ENCODE measurements at regions not wholly inside any gene's neighbourhood (a gene's known extent, or its start where the extent isn't known, plus 50 kb on each side); places are given as distances from the start of the nearest gene placed in this dataset.

DNA sequence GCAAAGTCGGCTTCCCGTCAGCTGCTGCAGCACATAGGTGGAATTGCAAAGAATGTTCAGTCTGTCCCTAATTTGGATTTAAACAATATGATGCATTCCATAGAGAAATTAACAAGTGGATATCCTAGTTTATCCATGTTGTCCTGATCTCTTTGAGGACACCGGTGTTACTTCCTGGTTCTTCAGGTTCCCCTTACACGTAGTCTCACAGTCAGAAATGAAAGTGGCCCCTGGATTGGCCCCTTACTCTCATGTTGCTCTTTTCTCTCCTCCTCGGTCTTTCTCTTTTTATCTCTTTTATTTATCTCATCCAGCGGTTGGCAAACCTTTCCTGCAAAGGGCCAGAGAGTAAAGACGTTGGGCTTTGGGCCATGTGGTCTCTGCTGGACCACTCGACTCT, 265.1 kb downstream of the GAS1 start:
- no peak overlapping the region for H3K27ac ChIP-seq
- TF ChIP-seq, protein P1, sequence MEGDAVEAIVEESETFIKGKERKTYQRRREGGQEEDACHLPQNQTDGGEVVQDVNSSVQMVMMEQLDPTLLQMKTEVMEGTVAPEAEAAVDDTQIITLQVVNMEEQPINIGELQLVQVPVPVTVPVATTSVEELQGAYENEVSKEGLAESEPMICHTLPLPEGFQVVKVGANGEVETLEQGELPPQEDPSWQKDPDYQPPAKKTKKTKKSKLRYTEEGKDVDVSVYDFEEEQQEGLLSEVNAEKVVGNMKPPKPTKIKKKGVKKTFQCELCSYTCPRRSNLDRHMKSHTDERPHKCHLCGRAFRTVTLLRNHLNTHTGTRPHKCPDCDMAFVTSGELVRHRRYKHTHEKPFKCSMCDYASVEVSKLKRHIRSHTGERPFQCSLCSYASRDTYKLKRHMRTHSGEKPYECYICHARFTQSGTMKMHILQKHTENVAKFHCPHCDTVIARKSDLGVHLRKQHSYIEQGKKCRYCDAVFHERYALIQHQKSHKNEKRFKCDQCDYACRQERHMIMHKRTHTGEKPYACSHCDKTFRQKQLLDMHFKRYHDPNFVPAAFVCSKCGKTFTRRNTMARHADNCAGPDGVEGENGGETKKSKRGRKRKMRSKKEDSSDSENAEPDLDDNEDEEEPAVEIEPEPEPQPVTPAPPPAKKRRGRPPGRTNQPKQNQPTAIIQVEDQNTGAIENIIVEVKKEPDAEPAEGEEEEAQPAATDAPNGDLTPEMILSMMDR (conservative IDR thresholded peaks at IDR 0.05; ENCODE audit: low read depth): no peak
- ChIA-PET CTCF (interaction anchor here (0.6 kb wide), 1 partner anchor 9 kb away, joined by 3 read pairs; no protein-coding TSS in a partner anchor), POLR2A (ENCODE audit: low non-redundant PET) (no interaction called here)
- DNase-seq (ENCODE audit: low spot score): no peak

DNA sequence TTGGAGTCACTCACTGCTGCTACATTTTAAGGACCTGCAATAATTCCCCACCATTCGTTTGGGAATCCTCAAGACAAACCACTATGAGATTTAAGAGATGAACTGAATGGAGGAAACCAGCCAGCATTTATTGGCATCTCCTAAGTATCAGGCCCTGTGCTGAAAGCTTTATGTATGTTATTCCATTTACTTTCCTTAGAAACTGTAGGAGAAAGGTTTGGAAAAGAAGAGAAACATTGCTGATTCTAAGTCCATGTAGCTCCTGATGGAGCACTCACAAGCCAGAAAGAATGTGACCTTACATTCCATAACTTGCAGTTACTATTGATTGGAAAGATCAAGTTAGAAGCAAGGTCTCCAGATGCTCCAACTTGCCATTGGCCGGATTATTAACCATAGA, 267.4 kb downstream of the GAS1 start:
- no peak for DNase-seq (ENCODE audit: low spot score)
- H3K27ac ChIP-seq: no peak overlapping the region
- CTCF ChIA-PET: interaction anchor here (0.5 to 0.7 kb wide), 2 partner anchors 116 to 782 kb away, joined by 3 read pairs; no protein-coding TSS in a partner anchor
- POLR2A ChIA-PET (ENCODE audit: low non-redundant PET): no interaction called here
- TF ChIP-seq, protein P1 (conservative IDR thresholded peaks at IDR 0.05; ENCODE audit: low read depth): no peak

DNA sequence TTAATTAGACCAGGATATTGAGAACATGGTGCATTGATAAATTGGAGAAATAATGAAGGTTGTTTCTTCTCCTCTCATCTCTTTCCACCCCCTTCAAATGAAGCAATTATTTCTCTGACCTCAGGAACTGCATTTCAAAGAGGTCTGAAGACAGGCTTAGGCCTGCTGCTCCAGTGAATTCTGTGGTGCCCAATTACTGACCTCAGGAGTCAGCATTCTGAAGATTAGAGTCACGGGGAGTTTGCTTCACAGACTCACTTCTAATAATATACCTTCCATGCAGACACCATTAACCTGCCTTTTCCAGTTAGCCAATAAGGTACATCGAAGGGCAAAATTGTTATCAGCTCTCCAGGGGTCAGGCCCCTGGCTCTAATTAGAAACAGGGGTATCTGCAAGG, 270.9 kb downstream of the GAS1 start:
- ChIA-PET CTCF (interaction anchor here (1.2 kb wide), 1 partner anchor 39 kb away, joined by 4 read pairs; no protein-coding TSS in a partner anchor), POLR2A (ENCODE audit: low non-redundant PET) (no interaction called here)
- TF ChIP-seq, protein P1 (conservative IDR thresholded peaks at IDR 0.05; ENCODE audit: low read depth): no peak
- DNase-seq (ENCODE audit: low spot score): no peak
- no peak overlapping the region for H3K27ac ChIP-seq

DNA sequence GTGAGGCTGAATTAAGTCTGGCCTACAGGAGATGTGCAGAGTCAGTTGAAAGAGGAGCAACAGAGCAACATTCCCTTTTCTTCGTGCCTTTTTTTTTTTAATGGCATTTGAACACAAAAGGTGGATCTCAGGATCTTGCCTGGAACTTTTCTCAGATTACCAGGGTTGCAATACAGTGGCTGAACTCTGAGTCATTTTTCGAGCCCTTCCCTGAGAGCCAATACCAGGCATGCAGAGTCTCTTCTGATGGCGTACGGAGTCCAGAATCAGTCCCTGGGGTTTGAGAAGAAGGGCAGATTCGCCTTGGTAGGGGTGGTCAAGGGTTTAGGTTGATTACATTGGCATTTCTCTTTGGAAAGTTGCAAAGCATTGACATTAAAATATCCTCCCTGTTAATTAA, 271.5 kb downstream of the GAS1 start:
- POLR2A ChIA-PET (ENCODE audit: low non-redundant PET): no interaction called here
- CTCF ChIA-PET: no interaction called here
- H3K27ac ChIP-seq: no peak overlapping the region
- TF ChIP-seq, protein P1 (conservative IDR thresholded peaks at IDR 0.05; ENCODE audit: low read depth): no peak
- no peak for DNase-seq (ENCODE audit: low spot score)

GRCh38 chr9:86674487-86674886, 272.8 kb downstream of the GAS1 start:
- no peak overlapping the region for H3K27ac ChIP-seq
- POLR2A ChIA-PET (ENCODE audit: low non-redundant PET): no interaction called here
- CTCF ChIA-PET: no interaction called here
- TF ChIP-seq, protein P1 (conservative IDR thresholded peaks at IDR 0.05; ENCODE audit: low read depth): no peak
- no peak for DNase-seq (ENCODE audit: low spot score)

DNA sequence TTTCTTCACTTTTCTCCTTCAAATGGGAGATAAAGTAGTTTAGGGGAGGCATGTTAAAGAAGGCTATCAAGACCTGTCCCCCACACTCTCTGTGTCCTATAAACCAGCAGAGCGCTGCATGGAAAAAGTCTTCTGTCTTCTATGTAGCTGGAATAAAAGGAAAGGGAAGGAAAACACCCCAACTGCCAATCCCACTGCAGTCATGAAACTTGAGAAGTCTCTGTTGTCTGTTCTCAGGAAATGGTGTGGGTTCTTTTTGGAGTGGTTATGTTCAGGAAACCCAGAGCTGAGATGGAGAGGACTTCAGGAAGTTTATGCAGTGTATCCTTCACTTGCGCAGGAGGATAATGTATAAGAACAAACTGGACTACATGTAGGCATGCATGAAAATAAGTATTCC, 274.3 kb downstream of the GAS1 start:
- H3K27ac ChIP-seq: no peak overlapping the region

More for the DNA sequence above, 274.3 kb downstream of the GAS1 start:
- POLR2A ChIA-PET (ENCODE audit: low non-redundant PET): no interaction called here
- TF ChIP-seq, protein P1 (conservative IDR thresholded peaks at IDR 0.05; ENCODE audit: low read depth): no peak
- no peak for DNase-seq (ENCODE audit: low spot score)
- CTCF ChIA-PET: no interaction called here

Data from RWPE1 (cell line).